NCI-H345 (cell line): ENCODE measurements at regions not wholly inside any gene's neighbourhood (a gene's known extent, or its start where the extent isn't known, plus 50 kb on each side); places are given as distances from the start of the nearest gene placed in this dataset.
"Not testable (repeated sequence)": the region's sequence is repeated elsewhere in the genome, so short reads cannot be mapped to it uniquely, and the experiment has no call there.

Source experiments
- DNase-seq: peaks from one replicate; lab custom pipeline; 2025; lab: John Stamatoyannopoulos, UW

DNA sequence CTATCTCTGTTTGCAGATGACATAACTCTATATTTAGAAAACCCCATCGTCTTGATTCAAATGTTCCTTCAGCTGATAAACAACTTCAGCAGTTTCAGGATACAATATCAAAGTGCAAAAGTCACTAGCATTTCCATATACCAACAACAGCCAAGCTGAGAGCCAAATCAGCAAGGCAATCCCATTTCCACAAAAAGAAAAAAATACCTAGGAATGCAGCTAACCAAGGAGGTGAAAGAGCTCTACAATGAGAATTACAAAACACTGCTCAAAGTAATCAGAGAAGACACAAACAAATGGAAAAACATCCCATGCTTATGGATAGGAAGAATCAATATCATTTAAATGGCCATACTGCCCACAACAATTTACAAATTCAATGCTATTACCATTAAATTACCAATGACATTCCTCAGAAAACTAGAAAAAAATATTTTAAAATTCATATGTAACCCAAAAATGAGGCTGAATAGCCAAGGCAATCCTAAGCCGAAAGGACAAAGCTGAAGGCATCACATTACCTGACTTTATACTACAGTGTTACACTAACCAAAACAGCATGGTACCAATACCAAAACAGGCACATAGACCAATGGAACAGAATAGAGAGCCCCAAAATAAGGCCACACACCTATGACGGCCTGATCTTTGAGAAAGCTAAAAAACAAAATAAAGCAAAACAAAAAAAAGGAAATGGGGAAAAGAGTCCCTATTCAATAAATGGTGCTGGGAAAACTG is 901.7 kb downstream of the LRFN5 start:
- DNase-seq, result no peak

DNA sequence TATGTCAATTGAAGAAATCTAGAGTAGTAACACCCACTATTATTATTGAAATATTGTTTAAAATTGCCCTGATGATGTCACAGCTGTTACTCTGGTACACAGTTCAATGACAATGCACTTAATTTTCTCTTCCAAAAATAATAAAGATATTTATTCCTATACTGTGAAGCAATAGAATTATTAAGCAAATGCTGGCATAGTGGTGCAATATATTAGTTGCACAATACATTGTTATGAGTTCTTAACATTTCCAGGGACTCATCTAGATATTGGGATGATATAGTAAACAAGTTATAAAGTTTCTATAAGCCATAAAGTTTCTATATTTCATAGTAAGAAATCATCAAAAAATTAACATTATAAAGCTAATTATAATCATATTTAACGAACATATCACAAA is 897.8 kb downstream of the LRFN5 start:
- no peak for DNase-seq

DNA sequence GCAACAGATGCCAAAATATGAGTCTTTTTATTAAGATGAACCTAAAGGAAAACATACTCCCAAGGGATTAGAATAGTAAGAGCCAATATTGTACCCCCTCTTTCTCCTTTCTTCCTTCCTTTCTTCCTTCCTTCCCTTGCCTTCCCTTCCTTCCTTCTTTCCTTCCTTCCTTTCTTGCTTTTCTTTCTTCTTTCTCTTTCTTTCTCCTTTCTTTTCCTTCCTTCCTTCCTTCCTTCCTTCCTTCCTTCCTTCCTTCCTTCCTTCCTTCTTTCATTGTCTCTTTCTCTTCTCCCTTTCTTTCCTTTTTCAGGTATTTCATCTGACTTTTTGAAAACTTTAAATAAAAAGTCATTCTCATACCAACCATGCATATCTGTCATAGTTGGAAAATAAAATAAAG is 892.5 kb downstream of the LRFN5 start:
- no peak for DNase-seq

DNA sequence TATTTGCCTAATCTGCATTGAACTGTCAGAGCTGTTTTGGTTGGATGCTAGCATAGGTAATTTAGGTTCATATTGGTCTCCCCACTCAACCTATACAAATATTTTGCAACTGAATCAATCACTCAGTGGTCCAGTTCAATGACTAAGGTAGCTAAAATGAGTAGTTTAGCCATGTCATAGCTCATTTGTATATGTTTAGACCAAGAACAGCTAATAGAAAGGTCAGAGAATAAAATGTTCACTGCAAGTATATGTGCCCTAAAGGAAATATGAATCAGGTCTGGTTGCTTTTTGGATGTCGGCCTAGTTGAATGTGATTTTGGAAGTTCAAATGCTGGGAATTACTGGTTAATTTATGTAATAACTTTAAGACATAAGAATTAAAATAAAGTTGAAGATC is 883.9 kb downstream of the LRFN5 start:
- DNase-seq, result no peak

DNA sequence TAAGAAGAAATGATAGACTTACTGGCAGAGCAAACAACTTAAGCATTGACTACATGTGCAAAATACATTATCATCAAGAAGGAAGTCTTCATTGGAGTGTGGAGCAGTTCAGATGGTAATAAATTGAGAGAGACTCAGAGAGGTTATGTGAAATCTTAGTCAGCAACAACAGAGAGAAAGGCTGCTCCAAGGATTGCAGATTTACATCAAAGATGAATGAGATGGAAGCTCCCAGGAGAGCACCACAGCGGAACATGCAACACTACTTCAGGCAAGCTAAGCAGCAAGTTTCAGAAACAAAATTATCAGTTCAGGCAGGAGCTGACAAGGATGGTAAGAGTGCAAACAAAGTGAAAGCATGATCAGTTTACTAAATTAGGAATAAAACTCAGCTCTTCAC is 882.3 kb downstream of the LRFN5 start:
- no peak for DNase-seq

DNA sequence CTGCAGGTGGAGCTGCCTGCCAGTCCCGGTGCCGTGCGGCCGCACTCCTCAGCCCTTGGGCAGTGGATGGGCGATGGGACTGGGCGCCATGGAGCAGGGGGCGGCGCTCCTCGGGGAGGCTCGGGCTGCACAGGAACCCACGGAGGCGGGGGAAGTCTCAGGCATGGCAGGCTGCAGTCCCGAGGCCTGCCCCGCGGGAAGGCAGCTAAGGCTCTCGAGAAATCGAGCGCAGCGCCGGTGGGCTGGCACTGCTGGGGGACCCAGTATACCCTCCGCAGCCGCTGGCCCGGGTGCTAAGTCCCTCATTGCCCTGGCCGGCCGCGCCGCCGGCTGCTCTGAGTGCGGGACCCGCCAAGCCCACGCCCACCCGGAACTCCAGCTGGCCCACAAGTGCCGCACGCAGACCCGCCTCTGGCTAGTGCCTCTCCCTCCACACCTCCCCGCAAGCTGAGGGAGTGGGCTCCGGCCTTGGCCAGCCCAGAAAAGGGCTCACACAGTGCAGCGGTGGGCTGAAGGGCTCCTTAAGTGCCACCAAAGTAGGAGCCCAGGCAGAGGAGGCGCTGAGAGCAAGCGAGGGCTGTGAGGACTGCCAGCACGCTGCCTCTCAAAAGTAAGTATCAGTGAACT is 875.8 kb downstream of the LRFN5 start:
- not testable (repeated sequence) for DNase-seq

DNA sequence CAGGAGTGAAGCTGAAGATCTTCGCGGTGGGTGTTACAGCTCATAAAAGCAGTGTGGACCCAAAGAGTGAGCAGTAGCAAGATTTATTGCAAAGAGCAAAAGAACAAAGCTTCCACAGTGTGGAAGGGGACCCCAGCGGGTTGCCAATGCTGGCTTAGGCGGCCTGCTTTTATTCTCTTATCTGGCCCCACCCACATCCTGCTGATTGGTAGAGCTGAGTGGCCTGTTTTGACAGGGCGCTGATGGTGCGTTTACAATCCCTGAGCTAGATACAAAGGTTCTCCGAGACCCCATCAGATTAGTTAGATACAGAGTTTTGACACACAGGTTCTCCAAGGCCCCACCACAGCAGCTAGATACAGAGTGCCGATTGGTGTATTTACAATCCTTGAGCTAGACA is 875.0 kb downstream of the LRFN5 start:
- not testable (repeated sequence) for DNase-seq

DNA sequence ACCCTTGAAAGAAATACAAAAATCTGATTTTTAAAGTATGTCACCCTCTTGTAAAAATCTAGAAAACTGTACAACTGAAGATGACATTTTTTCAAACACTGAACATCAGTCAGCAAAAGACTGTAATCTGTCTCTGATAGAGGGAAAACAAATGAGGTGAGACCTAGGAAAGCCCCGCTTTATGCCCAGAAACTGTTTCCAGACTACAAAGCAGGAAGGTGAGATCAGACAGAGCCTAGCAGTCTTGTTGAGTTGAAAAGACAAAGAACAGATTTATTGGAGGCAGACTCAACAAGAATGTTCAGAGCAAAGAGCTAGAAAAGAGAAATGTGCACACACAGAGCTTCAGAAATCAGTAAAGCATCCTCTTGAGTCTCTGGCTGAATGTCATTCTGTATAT is 873.6 kb downstream of the LRFN5 start:
- no peak for DNase-seq

DNA sequence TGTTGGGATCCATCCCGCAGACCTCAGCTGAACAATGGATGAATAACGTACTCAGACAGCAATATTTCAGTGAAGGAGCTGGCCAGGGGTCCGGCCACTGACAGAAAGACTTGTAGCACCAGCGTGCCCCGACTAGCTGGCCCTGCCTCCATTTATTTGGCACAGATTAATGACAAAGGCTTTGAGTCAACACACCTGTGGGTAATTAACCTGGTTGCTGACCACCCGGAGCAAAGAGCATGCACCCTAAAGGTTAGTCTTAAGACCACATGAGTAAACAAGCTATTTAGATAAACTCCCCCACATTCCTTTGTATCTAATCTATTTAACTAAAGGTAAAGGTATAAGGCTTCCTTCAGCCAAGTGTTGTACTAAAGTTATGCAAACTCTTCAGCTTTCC is 868.6 kb downstream of the LRFN5 start:
- no peak for DNase-seq

DNA sequence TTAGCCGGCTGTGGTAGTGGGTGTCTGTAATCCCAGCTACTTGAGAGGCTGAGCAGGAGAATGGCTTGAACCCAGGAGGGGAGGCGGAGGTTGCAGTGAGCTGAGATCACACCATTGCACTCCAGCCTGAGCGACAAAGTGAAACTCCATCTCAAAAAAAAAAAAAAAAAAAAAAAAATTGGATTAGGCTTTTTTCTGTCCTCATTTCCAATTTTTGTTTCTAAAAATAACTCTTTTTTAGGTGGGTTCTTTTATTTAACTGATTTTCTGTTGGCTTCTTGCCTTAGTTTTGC is 863.7 kb downstream of the LRFN5 start:
- no peak for DNase-seq

DNA sequence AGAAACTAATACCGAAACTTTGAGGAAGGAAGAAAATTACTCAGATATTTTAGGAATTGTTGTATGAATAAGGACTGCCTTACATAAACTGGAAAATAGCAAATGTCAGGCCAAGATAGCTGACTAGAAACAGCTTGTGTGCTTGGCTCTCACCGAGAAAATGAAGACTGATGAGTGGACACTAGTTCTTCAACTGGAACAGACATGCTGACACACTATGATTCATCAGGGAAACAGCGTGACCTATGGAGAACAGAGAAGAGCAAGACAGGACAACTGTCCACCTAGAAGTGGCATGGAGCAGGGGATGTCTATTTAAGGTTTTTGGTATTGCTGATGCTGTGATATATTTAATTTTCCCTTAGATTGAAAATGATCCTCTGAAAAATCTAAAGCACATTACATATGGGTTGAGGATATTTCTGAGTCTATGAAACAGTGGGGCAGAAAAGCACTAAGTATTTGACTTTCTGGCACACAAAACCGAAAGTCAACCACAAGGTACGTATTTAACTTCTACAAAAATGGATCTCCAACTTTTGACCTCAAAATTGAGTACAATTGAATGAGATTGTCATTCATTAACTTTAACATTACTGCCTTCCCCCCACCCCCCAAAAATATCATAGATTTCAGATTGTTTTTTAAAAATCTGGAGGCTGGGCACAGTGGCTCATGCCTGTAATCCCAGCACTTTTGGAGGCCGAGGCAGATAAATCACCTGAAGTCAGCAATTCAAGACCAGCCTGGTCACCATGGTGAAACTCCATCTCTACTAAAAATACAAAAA is 863.2 kb downstream of the LRFN5 start:
- DNase-seq, result no peak

DNA sequence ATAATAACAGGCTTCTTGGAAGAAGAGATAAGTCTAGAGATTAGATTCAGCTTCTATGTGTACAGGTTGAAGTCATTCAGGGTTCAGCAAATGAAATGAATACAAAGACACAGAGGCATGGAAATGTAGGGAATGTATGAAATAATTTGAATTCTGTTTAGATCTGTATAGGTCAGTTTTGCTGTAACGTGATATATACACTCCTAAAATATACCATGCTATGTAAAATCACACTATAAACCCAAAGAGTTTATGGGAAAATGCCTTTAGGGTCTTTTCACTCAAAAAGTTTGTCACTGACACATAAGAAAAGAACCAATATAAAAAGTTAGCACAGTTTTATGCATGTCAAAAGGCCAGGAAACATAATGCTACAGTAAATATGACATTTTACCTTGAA is 854.0 kb downstream of the LRFN5 start:
- DNase-seq, result no peak

DNA sequence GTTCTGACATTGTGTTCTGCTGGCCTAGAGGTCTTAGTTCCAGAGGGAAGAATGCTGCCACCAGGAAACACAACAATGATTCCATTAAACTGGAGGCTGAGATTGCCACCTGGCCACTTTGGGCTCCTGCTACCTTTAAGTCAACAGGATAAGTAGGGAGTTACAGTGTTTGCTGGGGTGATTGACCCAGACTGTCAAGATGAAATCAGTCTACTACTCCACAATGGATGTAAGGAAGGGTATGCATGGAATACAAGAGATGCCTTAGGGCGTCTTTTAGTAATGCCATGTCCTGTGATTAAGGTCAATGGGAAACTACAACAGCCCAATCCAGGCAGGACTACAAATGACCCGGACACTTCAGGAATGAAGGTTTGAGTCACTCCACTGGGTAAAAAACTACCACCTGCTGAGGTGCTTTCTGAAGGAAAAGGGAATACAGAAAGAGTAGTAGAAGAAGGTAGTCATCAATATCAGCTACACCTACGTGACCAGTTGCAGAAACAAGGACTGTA is 852.6 kb downstream of the LRFN5 start:
- DNase-seq, result no peak

DNA sequence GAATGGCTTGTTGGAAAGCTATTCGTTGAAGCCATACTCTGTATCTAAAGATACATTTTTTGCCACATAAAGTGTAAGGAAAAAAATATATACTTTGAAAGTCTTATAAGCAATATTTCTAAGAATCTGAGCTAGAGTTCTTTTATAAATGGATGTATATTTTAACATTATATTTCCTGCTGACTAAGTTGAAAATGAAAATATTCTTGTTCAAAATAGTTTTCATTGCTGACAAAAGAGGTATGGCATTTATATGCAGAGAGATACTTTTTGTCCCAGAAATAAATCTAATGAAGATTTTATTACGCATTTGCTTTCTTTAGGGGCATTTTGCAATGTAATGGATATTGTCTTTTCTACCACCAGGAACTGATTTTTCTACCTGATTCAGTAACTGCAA is 834.9 kb downstream of the LRFN5 start:
- DNase-seq, result no peak

DNA sequence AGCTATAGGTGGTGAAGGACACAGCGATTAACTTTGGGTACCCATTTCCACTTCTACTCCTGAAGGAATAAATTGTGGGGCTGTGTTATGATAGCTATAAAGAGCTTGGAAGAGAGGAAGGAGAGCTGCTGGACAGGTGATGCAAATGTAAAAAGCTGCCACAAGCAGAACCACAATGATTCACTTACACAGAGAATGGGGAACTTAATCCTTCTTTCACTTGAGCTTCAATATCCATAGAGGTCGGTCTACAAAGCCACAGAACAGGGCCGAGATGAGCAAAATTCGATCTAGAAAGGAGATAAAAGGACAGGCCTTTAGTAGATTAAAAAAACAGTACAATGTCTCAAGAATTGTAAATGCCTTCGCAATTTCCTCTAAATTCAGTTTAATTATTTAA is 831.1 kb downstream of the LRFN5 start:
- no peak for DNase-seq

DNA sequence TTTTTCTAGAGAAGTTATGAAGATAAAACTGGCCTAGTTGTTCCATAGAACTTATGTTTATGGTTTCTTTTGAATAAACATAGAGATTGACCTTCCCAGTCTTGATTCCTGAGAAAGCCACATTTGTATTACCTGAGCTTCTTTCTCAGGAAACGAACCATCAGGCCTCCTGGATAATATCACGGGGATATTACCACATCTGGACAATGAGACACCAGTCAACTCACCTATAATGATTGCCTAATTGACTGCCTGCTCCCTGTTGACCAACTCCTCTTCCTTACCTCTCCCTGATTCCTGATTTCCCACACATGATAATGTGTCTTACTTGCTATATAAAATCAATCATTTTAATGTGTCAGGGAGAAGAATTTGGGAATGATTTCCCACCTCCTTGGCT is 822.7 kb downstream of the LRFN5 start:
- DNase-seq, result no peak

DNA sequence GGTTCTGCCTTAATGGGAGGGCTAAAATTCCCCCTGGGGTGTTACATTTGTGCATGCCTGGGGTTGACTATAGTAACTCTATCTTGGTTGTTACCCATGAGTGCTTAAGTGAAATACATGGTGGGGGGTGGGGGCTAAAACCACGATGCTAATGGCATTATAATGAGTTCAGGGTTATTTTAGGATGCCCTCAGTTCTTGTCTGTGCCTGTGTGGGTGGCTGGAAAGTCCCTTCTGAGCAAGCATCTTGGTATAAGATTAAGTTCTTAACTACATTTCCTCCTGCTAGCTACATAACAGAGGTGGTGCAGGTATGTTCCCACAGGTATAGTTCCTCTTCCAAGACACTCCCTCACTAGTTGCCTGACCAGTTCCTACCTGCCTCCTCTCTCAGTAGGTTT is 822.3 kb downstream of the LRFN5 start:
- no peak for DNase-seq

DNA sequence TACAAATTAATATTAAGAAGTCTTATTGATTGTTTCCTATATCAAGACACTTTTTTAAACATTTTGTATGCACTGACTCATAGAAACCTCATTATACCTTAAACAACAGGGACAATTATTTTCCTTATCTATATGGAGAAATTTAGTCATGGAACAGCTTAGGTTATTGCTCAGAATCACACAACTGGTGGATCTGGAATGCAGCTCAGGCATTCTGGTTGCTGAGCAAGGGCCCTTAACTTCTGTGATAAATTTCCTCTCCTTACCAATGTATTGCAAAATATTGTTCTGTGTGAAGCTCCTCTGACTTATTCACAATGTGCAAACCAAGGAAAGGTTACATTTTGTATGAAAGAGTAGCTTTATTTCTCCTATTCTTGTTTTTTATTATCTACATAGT is 817.8 kb downstream of the LRFN5 start:
- DNase-seq, result no peak

DNA sequence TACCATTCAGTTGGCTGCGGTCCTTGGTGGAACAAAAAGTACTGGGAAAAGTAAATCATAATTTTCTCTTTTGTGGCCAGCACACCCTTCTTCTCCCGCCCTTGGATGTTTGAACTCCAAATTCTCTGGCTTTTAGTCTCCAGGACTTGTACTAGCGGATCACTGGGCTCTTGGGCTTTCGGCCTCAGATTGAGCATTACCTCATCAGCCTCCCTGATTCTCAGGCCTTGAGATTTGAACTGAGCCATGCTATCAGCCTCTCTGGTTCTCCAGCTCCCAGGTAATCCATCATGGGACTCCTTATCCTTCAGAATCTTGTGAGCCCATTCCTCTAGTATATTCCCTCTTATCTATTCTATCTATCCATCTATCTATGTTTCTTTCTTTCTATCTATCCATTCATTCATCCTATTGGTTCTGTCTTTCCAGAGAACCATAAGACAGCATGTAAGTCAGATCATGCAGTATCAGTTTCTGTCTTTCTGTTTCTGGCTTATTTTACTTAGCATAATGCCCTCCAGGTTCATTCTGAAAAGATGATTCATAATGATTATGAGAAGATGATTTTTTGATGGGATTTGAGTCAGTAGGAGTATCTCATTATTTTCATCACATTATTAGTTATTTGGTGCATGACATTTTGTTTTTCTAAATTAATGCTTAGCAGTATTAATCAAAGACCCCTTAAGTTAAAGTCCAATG is 814.9 kb downstream of the LRFN5 start:
- no peak for DNase-seq

DNA sequence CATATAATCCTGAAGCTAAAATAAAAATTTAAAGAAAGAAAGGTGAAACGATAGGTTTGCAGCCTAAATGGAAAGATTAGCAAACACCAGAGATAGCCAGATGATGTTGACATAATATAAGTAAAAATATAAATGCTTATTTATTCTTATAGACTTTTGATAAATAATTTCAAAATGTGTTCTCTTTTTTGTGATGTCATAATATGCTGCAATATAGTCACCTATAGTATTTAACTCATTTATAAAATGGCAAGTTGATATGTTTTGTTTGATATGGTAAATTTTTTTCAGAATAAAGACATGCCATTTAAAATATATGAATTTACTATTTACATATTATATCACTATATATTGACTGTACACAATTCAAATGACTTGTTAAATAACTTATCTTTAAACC is 813.4 kb downstream of the LRFN5 start:
- DNase-seq, result no peak

DNA sequence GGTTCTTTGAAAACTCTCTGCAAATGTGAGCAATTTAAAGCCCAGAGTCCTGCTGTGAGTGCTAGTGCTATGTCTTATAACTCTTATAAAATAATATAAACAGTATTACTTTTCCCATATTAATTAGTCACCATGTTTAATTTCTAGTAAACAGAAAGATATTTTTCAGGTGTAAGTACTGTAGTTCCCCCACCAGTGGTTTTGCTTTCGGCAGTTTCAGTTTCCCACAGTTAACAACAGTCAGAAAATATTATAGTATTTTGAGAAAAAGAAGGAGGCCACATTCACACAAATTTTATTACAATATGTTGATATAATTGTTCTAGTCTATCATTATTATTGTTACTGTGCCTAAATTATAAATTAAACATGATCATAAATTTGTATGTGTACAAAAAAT is 800.5 kb downstream of the LRFN5 start:
- no peak for DNase-seq

DNA sequence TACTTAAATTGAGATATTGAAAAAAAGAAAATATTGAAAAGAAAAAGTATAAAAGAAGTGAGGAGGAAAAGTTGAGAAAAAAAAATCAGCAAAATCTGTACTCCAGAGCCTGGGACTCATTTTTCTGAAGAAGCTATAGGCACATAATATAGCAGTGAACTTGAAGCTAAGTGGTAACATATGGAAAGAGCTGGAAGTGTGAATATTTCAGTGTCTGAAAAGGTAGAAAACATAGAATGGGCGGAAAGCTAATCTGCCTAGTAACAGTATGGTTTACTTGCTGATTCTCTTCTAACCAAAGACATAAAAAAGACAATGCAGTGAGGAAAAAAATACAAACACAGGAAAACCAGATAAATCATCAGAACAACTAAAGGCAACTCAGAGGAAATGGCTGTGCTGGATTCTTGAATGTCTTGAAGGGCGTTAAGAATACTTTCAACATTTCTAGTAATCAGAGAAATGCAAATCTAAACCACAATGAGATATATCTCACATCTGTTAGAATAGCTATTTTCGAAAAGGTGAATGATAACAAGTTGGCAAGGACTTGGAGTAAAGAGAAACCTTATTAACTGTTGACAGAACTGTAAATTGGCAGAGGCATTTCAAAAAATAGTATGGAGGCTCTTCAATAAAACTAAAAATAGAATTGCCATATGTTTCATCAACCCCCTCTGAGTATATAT is 784.6 kb downstream of the LRFN5 start:
- DNase-seq, result no peak
